A673 (cell line): ENCODE measurements at regions not wholly inside any gene's neighbourhood (a gene's known extent, or its start where the extent isn't known, plus 50 kb on each side); places are given as distances from the start of the nearest gene placed in this dataset.

Experiments
- CTCF ChIP-seq: fragments of 300-800, 200-600 bp; sonication (generic); conservative IDR thresholded peaks from 2 replicates; pipeline ENCODE4 v1.5.1; 2017; ENCODE audit warnings: low read depth, mild to moderate bottlenecking, antibody characterized with exemption, low read length, moderate library complexity, mixed read lengths
- EZH2 ChIP-seq: fragments of 200-600 bp; sonication (generic); IDR thresholded peaks from 2 replicates; pipeline ENCODE4 v1.6.1; 2017; ENCODE audit warnings: borderline replicate concordance, low read depth, mild to moderate bottlenecking, mixed read lengths, antibody characterized with exemption, low read length; ENCODE audit not compliant: poor library complexity, severe bottlenecking

- TF ChIP-seq CTCF, result no peak
- no peak for TF ChIP-seq EZH2
Measured at GRCh38 chr2:48075631-48076030, 169.3 kb upstream of the FBXO11 start.
